HG02798 (cell line): ENCODE measurements at regions not wholly inside any gene's neighbourhood (a gene's known extent, or its start where the extent isn't known, plus 50 kb on each side); places are given as distances from the start of the nearest gene placed in this dataset.
"Not testable (repeated sequence)": the region's sequence is repeated elsewhere in the genome, so short reads cannot be mapped to it uniquely, and the experiment has no call there.

Source experiments
- ATAC-seq: cut with Tn5 transposase; IDR thresholded peaks from one replicate; pipeline ENCODE4 v1.9.1; 2021; ENCODE audit warnings: mild to moderate bottlenecking; ENCODE audit not compliant: unreplicated experiment, poor library complexity

GRCh38 chr10:3662775-3663174 is 122.2 kb downstream of the KLF6 start:
- ATAC-seq: no peak

DNA sequence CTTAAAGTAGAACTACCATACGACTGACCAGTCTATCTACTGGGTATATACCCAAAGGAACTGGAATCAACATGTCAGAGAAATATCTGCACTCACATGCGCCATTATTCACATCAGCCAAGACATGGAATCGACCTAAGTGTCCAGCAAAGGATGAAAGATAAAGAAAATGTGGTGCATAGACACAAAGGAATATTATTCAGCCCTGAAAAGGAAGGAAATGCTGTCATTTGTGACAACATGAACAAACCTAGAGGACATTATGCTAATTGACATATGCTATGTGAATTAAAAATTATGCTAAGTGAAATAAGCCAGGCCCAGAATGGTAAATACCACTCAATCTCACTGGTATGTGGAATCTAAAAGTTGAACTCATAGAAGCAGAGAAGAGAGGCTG is 123.7 kb downstream of the KLF6 start:
- no peak for ATAC-seq

DNA sequence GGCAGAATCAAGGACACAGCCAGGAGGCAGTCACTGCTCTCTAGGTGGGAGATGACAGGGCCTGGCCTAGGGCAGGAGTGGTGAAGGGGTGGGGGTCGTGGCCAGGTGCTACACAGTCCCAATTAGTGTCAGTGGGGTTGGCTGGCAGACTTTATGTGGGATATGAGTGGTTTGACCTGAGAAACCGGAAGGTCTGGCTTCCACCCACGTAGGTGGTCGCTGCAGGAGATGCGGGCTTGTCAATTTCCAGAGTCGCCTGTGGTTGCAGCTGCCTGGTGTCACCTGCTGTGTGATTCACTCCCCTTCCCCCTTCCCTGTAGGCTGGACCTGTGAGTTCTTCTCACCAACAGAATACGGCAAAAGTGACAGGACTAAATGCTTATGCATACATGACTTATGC is 124.3 kb downstream of the KLF6 start:
- ATAC-seq: no peak

- no peak for ATAC-seq
Measured at GRCh38 chr10:3659203-3659917, 125.6 kb downstream of the KLF6 start.

DNA sequence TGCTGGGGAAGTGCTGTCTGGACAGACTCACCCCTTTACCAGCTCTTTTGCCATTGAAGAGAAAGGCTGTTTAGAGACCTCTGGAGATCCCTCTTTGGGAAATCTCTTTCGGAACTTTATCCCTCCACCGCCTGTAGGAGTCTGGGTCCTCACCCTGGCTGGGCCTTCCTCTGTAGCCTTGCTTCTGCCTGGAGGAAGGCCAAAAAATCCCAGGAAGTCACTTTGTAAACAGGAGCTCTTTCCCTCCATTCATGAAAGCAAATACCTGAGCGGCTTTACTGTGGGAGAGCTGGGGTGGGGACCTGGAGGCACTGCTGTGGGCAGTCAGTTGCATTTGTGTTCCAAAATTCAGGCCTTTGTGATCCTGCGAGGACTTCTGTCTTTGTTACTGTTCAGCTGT is 126.2 kb downstream of the KLF6 start:
- ATAC-seq: no peak

DNA sequence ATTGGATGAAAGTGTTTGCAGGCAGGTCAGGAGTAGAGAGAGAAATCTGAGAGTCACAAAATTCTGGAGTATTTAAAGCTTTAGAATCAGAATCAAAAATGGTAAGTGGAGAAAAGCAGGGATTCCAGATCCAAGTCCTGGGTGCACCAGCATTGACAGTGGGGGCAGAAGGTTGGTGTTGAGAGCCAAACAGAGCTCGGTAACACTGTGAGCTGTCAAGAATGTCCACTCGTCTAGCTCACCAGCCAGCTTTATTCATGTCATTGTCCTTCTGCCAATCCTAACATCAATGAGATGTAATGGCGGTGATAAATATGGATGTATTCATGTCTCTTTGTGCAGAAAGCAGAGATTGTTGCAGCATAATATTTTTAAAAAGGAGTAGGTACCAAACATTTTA is 128.8 kb downstream of the KLF6 start:
- ATAC-seq: no peak

GRCh38 chr10:3655528-3655927 is 129.5 kb downstream of the KLF6 start:
- no peak for ATAC-seq

GRCh38 chr10:3654980-3655379 is 130.0 kb downstream of the KLF6 start:
- ATAC-seq: no peak

DNA sequence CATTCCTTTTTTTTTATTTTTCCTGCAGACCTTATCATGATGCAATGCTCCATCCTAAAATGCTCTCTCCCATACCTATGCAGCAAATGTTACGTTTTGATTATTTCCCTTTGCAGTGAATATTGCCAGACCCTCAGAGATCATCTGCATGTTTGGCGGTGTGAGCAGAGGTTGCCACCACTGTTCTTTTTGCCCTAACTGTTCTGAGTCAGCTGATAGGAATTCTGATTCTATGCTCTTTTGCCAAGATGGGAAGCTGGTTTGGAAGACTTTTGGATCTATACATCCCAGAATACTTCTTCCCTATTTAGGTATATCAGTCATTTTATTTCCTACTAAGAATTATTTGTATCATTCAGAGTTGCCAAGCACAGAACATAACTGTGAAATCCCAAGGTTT is 130.5 kb downstream of the KLF6 start:
- ATAC-seq: no peak

- ATAC-seq: not testable (repeated sequence)
Measured at GRCh38 chr10:3653303-3653702, 131.7 kb downstream of the KLF6 start.

DNA sequence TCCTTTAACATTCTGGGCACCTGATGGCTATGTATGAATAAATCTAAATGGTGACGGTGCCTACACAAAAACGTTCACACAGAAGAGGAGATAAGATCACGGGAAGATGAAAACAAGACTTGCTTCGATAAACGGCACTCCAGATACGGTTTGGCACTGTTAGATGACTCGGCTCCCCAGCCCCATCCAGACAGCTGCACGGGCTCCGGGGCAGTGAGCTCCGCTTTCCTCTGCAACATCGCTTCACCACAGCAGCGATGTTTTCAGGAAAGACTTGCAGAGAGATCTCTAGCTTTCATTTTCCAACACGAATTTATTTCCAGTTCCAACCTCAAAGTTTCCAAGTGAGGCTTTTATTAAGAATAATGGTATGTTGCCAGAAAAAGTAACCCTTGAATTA is 132.1 kb downstream of the KLF6 start:
- no peak for ATAC-seq

DNA sequence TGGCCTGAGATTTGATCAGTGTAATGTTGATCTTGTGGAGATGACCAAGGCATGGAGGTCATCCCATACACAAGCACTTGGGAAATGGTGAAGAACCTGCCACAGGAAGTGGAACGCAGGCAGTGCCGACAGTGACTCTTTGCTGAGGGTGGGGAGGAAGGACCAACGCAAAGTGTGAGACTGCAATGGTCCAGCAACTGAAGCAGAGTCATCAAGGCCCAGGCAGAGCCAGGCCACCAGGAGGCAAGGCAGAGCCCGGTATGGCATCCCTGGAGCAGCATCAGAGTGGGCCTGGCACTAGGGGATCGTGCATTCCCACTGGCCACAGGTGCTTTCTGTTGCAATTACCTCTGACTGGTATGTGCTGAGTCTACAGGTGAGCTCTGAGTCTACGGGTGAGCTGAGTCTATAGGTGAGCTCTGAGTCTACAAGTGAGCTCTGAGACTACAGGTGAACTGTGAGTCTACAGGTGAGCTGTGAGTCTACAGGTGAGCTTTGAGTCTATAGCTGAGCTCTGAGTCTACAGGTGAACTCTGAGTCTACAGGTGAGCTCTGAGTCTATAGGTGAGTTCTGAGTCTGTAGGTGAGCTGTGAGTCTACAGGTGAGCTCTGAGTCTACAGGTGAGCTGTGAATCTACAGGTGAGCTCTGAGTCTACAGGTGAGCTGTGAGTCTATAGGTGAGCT is 132.9 kb downstream of the KLF6 start:
- ATAC-seq: no peak

- no peak for ATAC-seq
Measured at GRCh38 chr10:3648576-3648975, 136.4 kb downstream of the KLF6 start.

- no peak for ATAC-seq
Measured at GRCh38 chr10:3648170-3648569, 136.8 kb downstream of the KLF6 start.

- ATAC-seq: peak; percentile 70
Measured at GRCh38 chr10:3647074-3647473, 137.9 kb downstream of the KLF6 start.

GRCh38 chr10:3645406-3645805 is 139.6 kb downstream of the KLF6 start:
- ATAC-seq: no peak

DNA sequence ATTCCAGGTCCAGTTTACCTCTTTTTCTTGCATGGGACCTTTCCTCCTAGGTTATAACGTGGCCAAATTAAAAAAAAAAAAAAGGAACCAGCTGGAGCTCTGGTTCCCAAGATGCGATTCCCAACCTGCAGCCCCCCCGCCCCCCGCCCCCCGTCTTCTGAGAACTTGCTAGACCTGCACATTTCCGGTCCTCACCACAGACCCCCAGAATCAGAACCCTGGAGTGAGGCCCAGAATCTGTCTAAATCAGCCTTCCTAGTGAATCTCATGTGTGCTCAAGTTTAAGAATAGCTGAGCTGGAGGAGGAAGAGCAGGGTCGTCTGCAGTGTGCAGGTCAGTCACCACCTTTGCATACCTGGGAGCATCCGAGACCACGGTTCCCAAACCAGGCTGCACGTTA is 144.2 kb downstream of the KLF6 start:
- no peak for ATAC-seq

- ATAC-seq: no peak
Measured at GRCh38 chr10:3639546-3639945, 145.5 kb downstream of the KLF6 start.

DNA sequence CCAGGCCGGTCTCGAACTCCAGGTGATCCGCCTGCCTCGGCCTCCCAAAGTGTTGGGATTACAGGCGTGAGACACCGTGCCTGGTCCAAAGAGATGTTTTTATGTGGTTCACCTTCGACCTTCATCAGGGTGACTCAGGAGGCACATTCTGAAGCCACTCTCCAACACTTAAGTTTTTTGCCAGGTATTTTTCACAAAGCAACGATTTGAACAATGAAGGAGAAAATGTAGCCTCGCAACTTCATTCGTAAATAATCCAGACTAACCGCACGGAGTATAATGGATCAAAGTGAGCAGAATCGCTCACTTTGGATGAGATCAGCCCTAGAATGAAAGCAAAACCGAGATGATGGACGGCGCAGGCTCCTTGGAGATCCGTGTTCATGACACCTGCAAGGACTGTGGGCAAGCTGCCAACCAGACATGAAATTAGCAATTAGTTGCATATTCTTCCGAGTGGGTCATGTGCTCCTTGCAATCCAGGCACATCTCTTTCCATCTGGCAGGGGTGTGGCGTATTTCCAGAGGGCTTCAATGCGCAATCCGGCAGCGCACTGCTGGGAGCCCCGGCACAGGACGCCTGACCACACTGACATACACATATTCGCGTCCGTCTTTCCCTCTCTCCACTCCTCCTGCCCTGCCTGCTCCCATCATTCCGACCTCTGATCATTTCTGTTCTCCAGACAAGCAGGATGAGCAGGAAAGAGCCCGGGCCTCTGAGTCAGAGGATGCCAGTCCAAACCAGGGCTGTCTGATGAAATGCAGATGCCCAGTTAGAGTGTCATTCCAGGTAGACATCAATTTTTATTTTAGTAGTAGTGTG is 148.4 kb downstream of the KLF6 start:
- no peak for ATAC-seq

DNA sequence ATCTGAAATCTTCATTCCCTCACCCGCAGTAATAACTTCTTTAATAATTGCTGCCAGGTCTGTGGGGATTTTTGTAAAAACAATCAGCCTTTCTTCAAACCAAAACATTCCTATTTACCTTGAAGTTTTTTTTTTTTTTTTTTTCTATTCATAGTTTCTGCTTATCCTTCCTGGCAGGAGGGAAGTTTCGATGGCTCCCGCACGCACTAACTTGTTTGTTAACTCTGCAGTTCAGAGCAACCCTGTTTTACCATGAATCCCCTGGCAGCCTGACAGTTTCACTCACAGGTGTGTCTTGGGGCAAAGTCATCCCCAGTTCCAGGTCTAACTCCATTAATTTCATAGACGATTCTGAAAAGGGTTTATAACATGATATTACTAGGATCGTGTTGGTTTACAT is 149.3 kb downstream of the KLF6 start:
- no peak for ATAC-seq

GRCh38 chr10:3635211-3635671 is 149.8 kb downstream of the KLF6 start:
- ATAC-seq: no peak
